Stimulated activated CD8-positive, alpha-beta memory T cell treated with anti-CD3 and anti-CD28 coated beads, Interleukin-12 subunit alpha, Interleukin-12 subunit beta, amount 100 ng/mL, for 1 hour (primary cell): ENCODE measurements at regions not wholly inside any gene's neighbourhood (a gene's known extent, or its start where the extent isn't known, plus 50 kb on each side); places are given as distances from the start of the nearest gene placed in this dataset.

Experiments
- DNase-seq: peaks from one replicate; pipeline ENCODE4 v3.0.0-alpha.2; 2020; ENCODE audit warnings: low read depth

- DNase-seq = no peak
These were observed 250.0 kb upstream of the CLEC14A start for GRCh38 chr14:38505973-38506249.

- no peak for DNase-seq
These were observed 249.5 kb upstream of the CLEC14A start for GRCh38 chr14:38505221-38505972.

GRCh38 chr14:38504175-38504574, 248.3 kb upstream of the CLEC14A start:
- DNase-seq = no peak

DNA sequence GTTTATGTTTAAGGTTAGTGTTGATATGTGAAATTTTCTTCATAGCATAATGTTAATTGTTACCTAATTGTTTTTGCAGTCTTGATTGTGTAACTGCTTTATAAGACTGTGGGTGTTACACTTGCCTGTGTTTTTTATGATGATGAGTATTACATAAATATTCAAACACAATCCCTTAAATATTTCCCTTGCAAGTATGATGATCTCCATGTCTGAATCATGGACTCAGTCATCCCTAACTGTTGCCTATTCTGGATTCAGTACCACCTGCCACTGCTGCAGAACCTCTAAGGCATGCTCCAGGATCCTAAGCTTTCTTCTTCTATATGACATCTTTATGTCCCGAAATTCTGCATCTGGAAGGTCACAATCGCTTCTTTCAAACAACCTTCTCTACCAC, 246.3 kb upstream of the CLEC14A start:
- no peak for DNase-seq

GRCh38 chr14:38500125-38500524, 244.2 kb upstream of the CLEC14A start:
- no peak for DNase-seq

DNA sequence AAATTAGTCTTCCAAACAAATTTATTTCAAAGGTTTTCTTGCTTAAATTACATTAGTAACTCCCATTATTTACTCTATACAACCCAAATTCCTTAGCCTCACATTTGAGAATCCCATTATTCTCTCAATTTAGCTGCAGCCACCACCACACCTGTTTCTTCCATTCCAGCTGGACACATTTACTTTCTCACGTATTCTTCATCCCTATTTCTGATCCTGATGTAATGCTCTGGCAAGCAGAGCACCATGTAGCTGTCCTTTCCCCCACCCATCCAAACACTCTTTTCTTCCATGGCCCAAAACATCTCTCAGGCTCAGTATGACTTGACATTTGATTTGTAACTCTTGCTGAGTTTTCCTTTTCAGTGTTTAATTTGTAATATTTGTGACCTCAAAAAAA, 240.2 kb upstream of the CLEC14A start:
- DNase-seq = no peak

DNA sequence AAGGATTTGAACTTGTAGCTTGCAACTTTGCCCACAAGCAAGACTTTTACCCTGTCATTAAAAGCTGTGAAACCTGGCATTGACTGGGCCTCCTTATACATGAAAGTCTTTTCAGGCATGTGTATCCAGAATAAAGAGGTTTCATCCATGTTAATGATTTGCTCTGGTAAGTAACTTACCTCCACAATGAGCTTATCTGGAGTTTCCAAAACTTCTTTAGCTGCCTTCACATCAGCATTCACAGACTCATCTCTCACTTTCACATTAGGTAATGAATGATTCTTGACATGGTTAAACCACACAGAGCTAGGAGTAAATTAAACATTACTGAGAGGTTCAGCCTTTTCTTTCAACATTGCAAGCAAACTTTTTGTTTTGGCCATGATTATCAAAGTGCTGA, 234.4 kb upstream of the CLEC14A start:
- DNase-seq = no peak

DNA sequence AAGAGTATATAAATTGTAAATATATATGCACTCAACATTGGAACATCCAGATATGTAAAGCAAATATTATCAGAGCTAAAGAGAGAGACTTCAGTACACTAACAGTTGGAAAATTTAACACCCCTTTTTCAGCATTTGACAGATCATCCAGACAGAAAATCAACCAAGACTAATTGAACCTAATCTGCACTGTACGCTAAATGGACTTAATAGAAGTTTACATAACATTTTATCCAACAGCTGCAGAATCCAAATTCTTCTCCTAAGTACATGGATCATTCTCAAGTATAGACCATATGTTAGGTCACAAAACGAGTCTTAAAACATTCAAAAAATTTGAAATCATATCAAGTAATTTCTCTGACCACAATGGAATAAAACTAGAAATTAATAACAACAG, 229.1 kb upstream of the CLEC14A start:
- no peak for DNase-seq

DNA sequence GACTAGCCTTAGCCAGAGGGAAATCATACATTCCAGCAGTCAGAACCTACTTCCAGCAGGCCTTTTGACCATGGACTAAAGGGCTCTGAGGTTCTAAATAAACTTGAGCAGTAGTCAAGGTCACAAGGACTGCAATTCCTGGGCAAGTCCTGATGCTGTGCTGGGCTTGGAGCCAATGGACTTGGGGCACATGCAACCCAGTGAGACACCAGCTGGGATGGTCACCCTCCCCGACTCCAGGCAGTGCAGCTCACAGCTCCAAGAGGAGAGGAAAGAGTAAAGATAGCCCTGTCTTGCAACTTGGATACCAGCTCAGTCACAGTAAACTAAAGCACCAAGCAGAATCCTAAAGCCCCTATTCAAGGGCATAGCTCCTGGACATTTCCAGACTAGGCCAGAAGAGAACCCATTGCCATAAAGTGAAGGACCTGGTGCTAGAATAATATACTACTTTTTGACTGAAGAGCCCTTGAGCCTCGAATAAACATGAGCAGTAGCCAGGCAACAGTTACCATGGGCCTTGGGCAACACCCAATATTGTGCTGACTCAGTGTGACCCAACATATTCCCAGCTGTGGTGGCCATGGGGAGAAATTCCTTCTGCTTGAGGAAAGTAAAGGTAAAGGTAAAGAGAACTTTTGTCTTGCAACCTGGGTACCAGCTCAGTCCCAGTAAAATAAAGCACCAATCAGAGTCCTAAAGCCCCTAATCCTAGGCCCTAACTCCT, 226.2 kb upstream of the CLEC14A start:
- no peak for DNase-seq

DNA sequence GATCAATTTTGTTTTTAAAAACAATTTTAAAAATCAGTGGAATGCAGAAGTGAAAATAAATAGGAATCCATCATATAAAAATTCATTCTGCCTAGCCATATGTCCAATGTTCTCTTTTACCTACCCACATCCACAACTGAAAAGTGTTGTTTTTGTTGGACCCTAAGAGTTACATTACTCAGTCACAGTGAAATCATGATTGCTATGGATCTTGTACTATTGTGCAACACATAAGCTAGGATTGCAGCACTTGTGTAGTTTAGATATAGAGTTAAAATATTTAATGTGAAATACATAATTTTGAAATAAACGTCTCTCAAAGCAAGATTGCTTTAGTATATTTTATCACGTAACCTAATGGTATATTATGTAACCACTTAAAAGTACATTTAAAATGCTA, 213.3 kb upstream of the CLEC14A start:
- DNase-seq = no peak

DNA sequence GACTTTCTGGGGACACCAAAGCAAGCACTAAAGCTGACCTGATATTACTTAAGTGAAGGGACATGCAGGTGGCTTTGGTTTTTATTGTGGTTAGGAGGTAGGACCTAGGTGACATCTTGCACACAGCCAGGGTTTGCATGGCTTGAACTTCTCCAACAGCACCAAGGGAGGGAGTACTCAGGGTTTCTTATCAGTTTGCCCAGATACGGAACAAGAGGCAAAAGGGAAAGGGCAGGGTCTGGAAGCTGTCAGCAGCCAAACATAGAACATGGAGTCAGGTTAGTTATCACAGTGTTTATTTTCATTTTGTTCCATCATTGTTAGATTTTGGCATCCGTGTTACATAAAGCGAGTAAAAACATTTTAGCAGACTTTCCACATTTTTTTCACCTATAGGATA, 186.3 kb upstream of the CLEC14A start:
- no peak for DNase-seq

GRCh38 chr14:38432186-38432585, 176.3 kb upstream of the CLEC14A start:
- no peak for DNase-seq

DNA sequence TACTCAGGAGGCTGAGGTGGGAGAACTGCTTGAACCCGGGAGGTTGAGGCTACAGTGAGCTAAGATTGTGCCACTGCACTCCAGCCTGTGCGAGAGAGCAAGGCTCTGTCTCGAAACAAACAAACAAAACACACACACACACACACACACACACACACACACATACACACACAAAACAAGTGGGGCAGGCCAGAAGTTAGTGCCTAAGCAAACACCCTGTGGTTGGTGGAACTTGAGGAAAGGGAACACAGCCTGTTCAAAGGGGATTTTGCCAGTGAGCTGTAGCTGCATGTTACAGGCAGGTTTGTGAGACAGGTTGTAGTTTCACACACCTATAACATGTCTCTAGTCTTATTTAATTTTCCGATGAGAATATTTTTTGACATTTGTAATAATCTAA, 175.3 kb upstream of the CLEC14A start:
- DNase-seq = no peak

- DNase-seq = no peak
These were observed 174.6 kb upstream of the CLEC14A start for GRCh38 chr14:38430522-38430921.

DNA sequence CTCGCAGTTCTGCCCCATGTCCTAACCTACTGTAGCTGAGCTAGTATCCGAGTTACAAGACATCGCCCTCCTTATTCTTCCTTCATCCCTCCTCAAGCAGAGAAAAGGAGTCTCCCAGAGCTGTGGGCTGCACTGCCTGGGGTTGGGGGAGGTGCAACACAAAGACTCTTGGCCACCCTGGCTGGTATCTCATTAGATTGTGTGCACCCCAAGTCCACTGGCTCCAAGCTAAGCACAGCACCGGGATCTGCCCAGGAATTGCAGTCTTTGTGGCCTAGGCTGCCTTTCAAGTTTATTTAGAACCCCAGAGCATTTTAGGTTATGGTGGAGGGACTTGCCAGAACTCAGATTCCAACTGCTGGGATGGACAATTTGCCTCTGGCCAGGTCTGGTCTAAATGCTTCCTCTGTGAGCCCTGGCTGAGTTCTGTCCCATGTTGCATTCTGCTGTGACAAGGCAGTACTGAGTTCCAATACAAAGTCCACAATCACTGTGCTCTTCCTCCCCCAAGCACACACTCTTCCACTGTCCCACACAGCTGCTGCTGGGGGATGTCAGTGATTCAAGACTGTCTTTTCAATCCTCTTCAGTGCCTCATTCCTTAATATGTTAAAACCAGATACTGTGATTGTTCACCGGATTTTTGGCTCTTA, 169.6 kb upstream of the CLEC14A start:
- no peak for DNase-seq

- no peak for DNase-seq
These were observed 164.2 kb upstream of the CLEC14A start for GRCh38 chr14:38420048-38420447.

GRCh38 chr14:38419579-38419978, 163.7 kb upstream of the CLEC14A start:
- no peak for DNase-seq

DNA sequence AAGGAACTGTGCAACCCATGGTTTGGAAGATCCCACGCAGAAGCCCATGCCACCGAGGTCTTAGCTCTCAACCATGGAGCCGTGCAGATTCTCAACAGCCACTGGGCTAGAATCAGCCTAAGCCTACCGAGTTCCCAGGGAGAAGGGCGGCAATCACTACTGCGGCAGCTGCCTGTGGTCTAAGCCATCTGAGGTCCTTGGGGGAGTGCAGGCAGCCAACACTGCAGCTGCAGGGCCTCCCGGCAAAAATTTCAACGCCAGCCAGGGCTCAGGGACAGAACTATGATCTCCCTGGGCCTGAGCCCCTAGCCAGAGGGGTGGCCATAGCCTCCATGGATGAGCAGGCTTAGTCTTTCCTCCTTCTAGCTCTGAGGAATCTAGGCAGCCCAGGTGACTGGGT, 156.8 kb upstream of the CLEC14A start:
- no peak for DNase-seq

DNA sequence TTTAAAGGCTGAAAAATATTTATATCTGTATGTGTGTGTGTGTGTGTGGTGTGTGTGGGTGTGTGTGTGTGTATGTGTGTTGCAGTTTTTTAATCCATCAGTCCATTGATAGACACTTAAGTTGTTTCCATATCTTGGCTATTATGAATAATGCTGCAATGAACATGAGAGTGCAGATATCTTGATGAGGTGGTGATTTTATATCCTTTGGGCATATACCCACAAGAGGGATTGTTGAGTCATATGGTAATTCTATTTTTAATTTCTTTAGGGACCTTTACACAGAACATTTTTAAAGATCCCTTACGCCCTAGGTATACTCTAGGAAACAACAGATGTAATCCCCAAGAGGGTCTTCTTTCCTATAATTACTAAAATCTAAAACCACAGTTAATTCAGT, 154.5 kb upstream of the CLEC14A start:
- DNase-seq = no peak

GRCh38 chr14:38409071-38409705, 153.3 kb upstream of the CLEC14A start:
- DNase-seq = no peak

DNA sequence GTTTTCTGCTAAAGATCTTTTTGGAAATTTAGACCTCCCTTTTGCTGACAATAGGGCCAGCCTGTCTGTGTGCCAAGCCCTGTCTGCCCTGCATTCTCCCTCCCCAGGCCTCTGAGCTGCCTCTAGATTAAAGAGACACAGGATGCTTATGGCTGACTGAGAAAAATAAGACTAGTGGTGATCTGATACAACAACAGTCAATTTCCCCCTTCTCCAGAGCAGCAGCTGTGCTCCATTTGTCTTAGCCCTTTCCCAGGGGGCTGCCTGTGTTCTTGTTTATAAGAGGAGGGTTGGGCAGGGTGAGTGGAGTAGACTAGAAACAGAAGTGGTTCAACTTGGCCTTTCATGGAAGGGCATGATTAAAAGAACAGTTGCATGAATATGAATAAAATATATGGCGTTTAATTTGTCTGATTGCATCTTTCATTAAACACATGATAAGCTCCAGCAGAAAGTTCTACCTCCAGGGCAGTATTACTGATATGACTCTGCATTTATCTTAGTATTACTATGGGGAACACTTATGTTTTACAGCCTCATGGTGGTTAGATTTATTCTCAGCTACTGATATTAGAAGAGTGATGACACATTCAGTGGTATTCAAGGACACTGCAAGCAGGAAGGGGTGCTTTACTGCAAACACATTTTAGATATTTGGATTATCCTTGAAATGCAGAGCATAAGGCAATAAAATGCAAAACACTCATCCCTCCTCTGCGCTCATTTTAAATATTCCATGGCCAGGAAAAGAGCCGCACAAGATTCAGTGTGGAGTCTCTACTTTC, 150.2 kb upstream of the CLEC14A start:
- DNase-seq = no peak

- no peak for DNase-seq
These were observed 148.7 kb upstream of the CLEC14A start for GRCh38 chr14:38404616-38405015.
